ENCODE measurements at regions not wholly inside any gene's neighbourhood (a gene's known extent, or its start where the extent isn't known, plus 50 kb on each side); places are given as distances from the start of the nearest gene placed in this dataset.

DNA sequence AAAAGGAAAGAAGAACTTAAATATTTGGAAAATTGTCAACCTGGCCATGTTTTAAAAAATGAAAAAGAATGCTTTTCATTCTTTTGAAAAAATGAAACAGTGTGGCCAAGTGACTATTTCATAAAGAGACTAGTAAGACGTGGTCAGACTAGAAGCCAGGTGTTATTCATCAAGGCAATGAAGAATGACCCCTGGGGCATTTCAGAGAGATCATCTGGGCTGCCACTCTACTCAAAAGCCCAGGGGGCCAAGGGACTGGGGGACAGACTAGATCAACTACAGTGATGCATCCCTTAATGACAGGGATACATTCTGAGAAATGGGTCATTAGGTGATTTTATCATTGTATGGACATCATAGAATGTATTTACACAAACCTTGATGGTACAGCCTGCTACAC is 199.4 kb downstream of the STK31 start:
- Histone ChIP-seq H3K9me3 (ENCODE audit: low read depth, low read length) (no peaks in the 10 kb centered on the region), H3K4me2 (ENCODE audit: insufficient read depth, low read length) (no peak overlapping the region), H2AFZ (ENCODE audit: low read length) (no peak overlapping the region), H3K27ac (ENCODE audit: low read depth, low read length) (no peak overlapping the region), H3K27me3 (ENCODE audit: insufficient read depth, low read length) (no peaks in the 10 kb centered on the region), H3K4me3 (ENCODE audit: insufficient read depth, low read length) (no peak overlapping the region), H3K4me1 (ENCODE audit: insufficient read depth, low read length) (no peaks in the 10 kb centered on the region), H3K36me3 (ENCODE audit: insufficient read depth, low read length) (no peaks in the 10 kb centered on the region), H4K20me1 (ENCODE audit: insufficient read depth, low read length) (no peaks in the 10 kb centered on the region), H3K79me2 (ENCODE audit: insufficient read depth, low read length) (no peaks in the 10 kb centered on the region)
- no peak for DNase-seq (ENCODE audit: insufficient read length, low spot score, missing footprints)
- TF ChIP-seq, protein P1, sequence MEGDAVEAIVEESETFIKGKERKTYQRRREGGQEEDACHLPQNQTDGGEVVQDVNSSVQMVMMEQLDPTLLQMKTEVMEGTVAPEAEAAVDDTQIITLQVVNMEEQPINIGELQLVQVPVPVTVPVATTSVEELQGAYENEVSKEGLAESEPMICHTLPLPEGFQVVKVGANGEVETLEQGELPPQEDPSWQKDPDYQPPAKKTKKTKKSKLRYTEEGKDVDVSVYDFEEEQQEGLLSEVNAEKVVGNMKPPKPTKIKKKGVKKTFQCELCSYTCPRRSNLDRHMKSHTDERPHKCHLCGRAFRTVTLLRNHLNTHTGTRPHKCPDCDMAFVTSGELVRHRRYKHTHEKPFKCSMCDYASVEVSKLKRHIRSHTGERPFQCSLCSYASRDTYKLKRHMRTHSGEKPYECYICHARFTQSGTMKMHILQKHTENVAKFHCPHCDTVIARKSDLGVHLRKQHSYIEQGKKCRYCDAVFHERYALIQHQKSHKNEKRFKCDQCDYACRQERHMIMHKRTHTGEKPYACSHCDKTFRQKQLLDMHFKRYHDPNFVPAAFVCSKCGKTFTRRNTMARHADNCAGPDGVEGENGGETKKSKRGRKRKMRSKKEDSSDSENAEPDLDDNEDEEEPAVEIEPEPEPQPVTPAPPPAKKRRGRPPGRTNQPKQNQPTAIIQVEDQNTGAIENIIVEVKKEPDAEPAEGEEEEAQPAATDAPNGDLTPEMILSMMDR (IDR thresholded peaks at IDR 0.05; ENCODE audit: extremely low read depth, low read depth, low read length): no peak

DNA sequence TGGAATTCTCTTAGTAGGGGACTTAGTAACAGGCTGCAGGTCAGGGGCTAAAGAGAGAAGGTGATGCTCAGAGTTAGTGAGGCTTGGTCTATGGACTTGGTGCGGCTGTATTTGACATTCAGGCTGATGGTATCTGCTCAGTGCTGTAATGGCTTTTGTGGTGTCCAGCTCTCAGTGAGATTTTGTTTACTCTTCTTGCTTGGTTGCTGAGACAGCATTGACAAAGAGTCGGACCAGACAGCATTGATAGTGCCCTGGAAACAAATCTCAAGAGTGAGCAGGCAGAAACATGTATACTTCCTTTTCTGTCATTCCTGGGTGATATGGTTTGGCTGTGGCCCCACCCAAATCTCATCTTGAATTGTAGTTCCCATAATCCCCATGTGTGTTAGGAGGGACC is 202.0 kb downstream of the STK31 start:
- H3K79me2 ChIP-seq (ENCODE audit: insufficient read depth, low read length): no peaks in the 10 kb centered on the region
- H3K4me2 ChIP-seq (ENCODE audit: insufficient read depth, low read length): no peak overlapping the region
- H3K9me3 ChIP-seq (ENCODE audit: low read depth, low read length): no peaks in the 10 kb centered on the region
- H4K20me1 ChIP-seq (ENCODE audit: insufficient read depth, low read length): no peaks in the 10 kb centered on the region
- no peaks in the 10 kb centered on the region for H3K36me3 ChIP-seq (ENCODE audit: insufficient read depth, low read length)
- no peaks in the 10 kb centered on the region for H3K4me1 ChIP-seq (ENCODE audit: insufficient read depth, low read length)
- TF ChIP-seq, protein P1 (IDR thresholded peaks at IDR 0.05; ENCODE audit: extremely low read depth, low read depth, low read length): no peak
- no peak overlapping the region for H3K4me3 ChIP-seq (ENCODE audit: insufficient read depth, low read length)
- no peak for DNase-seq (ENCODE audit: insufficient read length, low spot score, missing footprints)
- no peaks in the 10 kb centered on the region for H3K27me3 ChIP-seq (ENCODE audit: insufficient read depth, low read length)
- no peak overlapping the region for H3K27ac ChIP-seq (ENCODE audit: low read depth, low read length)
- no peak overlapping the region for H2AFZ ChIP-seq (ENCODE audit: low read length)

DNA sequence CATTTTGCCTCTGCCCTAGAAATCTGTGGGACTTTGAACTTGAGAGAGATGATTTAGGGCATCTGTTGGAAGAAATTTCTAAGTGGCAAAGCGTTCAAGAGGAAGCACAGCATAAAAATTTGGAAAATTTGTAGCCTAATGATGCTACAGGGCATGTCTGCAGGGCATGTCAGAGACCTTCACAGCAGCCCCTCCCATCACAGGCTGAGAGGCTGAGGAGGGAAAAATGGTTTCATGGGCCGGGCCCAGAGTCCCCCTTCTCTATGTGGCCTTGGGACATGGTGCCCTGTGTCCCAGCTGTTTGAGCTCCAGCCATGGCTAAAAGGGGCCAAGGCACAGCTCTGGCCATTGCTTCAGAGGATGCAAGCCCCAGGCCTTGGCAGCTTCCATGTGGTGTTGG is 203.0 kb downstream of the STK31 start:
- Histone ChIP-seq H4K20me1 (ENCODE audit: insufficient read depth, low read length) (no peaks in the 10 kb centered on the region), H3K4me1 (ENCODE audit: insufficient read depth, low read length) (no peaks in the 10 kb centered on the region), H3K9me3 (ENCODE audit: low read depth, low read length) (no peaks in the 10 kb centered on the region), H3K4me2 (ENCODE audit: insufficient read depth, low read length) (no peak overlapping the region), H3K36me3 (ENCODE audit: insufficient read depth, low read length) (no peaks in the 10 kb centered on the region), H3K27ac (ENCODE audit: low read depth, low read length) (no peak overlapping the region), H2AFZ (ENCODE audit: low read length) (no peak overlapping the region), H3K79me2 (ENCODE audit: insufficient read depth, low read length) (no peaks in the 10 kb centered on the region), H3K27me3 (ENCODE audit: insufficient read depth, low read length) (no peaks in the 10 kb centered on the region), H3K4me3 (ENCODE audit: insufficient read depth, low read length) (no peak overlapping the region)
- DNase-seq (ENCODE audit: insufficient read length, low spot score, missing footprints): no peak
- TF ChIP-seq, protein P1 (IDR thresholded peaks at IDR 0.05; ENCODE audit: extremely low read depth, low read depth, low read length): no peak

DNA sequence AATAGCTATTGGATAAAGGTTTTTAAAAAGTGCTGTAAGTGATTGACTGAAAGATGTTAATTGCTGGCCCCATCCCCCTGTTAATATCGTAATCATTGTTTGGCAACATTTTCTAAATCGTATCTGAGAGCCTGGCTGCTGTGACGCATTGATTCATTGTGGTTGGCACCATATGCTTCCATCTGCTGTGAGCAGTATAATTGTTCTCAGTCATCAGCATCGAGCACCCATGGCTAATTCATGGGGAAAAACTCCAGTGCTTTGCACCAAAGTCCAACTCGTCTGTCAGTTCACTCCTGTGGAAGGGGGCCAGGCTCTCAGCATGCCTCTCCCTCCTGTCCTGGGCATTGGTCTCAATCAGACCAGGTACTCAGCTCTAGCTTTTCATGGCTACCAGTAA is 205.2 kb downstream of the STK31 start:
- Histone ChIP-seq H2AFZ (ENCODE audit: low read length) (no peak overlapping the region), H3K79me2 (ENCODE audit: insufficient read depth, low read length) (no peaks in the 10 kb centered on the region), H3K9me3 (ENCODE audit: low read depth, low read length) (no peaks in the 10 kb centered on the region), H3K4me3 (ENCODE audit: insufficient read depth, low read length) (no peak overlapping the region), H4K20me1 (ENCODE audit: insufficient read depth, low read length) (no peaks in the 10 kb centered on the region), H3K4me2 (ENCODE audit: insufficient read depth, low read length) (no peak overlapping the region), H3K36me3 (ENCODE audit: insufficient read depth, low read length) (no peaks in the 10 kb centered on the region), H3K27me3 (ENCODE audit: insufficient read depth, low read length) (no peaks in the 10 kb centered on the region), H3K27ac (ENCODE audit: low read depth, low read length) (no peak overlapping the region), H3K4me1 (ENCODE audit: insufficient read depth, low read length) (no peaks in the 10 kb centered on the region)
- peak; percentile 41 for DNase-seq (ENCODE audit: insufficient read length, low spot score, missing footprints)
- TF ChIP-seq, protein P1 (IDR thresholded peaks at IDR 0.05; ENCODE audit: extremely low read depth, low read depth, low read length): no peak
